T-helper 1 cell treated with Interleukin-12 subunit alpha and Interleukin-12 subunit beta and Interleukin-4 antibody, amounts not matched to agents 30 ng/mL and 1 ng/mL, for 36 hours (primary cell): ENCODE measurements at regions not wholly inside any gene's neighbourhood (a gene's known extent, or its start where the extent isn't known, plus 50 kb on each side); places are given as distances from the start of the nearest gene placed in this dataset.

Experiments
- intact Hi-C: fragments of 100-400 bp; cut with micrococcal nuclease; formaldehyde crosslinking; loops from one replicate; pipeline ENCODE4 v1.15.1; 2024

DNA sequence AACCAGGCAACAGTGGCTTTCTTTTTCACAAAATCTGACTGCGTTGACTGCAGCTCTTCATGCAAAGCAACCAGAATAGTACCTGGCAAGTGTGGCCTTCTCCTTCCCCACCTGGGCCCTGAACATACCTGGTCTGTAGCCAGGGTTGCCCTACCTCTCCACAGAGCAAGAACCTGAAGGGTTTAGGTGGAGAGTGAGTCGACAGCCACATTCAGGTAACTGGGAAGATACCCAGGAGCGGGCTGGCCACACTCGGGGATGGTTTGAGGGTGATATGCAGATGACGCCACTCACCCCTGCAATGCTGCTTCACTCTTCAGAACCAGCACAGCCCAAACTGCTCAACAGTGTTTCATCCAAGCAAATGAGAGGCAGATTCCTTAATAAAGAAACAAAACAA is 117.3 kb downstream of the TTC32 start:
- intact Hi-C loops = no loop called here

DNA sequence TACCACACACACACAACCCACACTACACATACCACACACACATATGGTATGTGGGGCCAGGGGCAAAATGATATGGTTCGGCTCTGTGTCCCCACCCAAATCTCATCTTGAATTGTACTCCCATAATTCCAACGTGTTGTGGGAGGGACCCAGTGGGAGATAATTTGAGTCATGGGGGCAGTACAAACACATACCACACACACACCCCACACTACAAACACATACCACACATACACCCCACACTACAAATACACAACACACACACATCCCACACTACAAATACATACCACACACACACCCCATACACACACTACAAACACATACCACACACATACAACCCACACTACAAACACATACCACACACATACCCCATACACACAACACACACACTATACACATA is 117.8 kb downstream of the TTC32 start:
- intact Hi-C loops = no loop called here

GRCh38 chr2:19776941-19777514 is 124.8 kb downstream of the TTC32 start:
- intact Hi-C loops = no loop called here

GRCh38 chr2:19775838-19776237 is 125.9 kb downstream of the TTC32 start:
- intact Hi-C loops = no loop called here

DNA sequence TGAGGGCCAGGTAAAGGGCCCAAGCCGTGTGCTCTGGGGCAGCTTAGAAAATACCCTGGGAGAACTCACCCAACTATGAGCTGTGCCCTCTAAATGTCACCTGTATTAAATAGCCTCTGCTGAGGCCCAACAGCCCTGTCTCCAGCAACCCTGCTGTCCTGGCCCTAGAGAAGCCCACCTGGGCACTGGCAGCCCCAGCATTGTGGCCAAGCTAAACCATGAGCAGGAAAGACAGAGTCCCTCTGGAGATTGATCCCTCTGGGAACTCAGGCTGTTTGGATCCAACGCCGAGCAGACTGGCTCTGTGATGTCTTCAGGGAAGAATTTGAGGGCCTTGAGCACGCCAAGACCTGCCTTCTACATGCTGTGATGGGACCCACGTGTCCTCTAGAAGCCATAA is 126.5 kb downstream of the TTC32 start:
- intact Hi-C loops = no loop called here

DNA sequence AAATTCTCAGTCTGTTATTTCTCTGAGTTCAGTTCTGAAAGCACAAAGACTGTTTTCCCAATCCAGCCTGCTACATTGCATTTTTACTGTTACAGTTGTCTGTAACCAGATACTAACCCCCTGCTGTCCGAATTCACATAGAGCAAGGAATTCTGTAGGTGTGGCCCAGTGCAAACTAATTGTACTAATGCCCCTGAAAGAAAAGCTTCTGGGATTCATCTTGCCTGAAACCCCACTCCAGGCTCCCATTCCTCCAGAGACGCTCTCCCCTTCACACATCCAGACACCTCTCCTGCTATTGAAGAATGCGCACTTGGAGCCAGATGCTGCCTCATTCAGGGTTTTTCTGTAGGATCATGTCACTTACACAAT is 127.0 kb downstream of the TTC32 start:
- intact Hi-C loops = no loop called here

GRCh38 chr2:19772981-19773380 is 128.8 kb downstream of the TTC32 start:
- intact Hi-C loops = no loop called here

- intact Hi-C loops = no loop called here
Observed at GRCh38 chr2:19769513-19769912, 132.3 kb downstream of the TTC32 start.

- intact Hi-C loops = no loop called here
Observed at GRCh38 chr2:19767899-19768298, 133.9 kb downstream of the TTC32 start.

DNA sequence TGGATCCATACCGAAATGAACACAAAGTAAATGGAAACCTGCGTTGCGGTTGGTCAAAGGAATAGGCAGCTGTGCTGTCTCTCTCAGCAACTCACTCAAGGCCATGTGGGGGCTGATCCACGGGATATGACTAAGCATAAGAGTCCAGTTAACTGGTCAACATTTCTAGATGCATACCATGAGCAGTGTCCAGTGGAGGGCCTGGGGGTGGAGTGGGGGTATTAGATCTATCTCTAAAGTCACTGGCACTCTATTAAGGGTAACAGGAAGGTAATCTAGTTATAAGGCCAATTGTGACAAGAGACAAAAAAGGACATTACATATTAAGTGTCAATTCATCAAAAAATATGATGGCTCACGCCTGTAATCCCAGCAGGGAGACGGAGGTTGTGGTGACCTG is 136.8 kb downstream of the TTC32 start:
- intact Hi-C loops = no loop called here

DNA sequence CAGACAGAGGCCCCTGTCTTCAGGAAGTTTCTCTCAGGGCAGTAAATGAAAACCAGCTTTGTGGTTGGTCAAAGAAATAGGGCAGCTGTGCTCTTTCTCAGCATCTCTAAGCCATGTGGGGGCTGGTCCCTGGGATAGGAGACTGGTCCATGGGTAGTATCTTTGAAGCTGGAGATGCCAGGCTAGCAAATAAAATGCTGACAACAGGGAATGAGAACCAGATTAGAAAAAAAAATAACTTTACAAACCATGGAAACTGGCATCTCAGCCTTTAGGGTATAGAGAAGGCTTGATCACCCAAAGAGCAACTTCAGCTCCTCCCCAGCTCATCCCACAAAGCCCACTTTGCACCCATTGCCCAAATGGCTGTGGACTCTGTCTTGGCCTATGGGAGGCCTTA is 138.1 kb downstream of the TTC32 start:
- intact Hi-C loops = no loop called here

DNA sequence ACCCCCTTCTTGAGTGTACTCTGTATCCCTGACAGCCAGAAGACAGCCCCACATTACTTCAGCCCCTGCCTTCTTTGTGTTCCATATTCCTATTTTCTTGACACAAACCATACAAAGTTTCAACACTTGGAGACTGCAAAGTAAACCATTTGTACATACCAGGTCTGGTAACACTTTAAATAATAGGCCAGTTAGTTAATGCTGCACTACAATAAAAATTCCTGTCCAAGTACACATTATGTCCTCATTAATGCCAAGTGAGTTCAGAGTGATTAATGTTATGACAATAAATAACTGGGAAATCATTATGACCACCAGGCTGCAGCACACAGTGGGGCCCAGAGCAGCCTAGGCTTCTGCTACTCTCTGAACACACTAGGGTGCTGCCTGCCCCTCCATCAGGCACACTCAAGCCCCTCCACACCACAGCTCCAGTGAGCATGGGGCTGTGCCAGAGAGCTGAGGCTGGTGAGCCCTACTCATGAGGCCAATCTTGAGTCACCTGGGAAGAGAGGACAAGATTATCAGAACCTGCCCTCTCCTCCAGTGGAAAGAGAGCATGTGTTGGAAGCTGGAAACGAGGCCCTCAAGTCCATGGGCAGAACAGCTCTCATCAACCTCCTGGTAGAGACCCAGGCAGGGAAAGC is 138.7 kb downstream of the TTC32 start:
- intact Hi-C loops = no loop called here

GRCh38 chr2:19762142-19762541 is 139.6 kb downstream of the TTC32 start:
- intact Hi-C loops = no loop called here

DNA sequence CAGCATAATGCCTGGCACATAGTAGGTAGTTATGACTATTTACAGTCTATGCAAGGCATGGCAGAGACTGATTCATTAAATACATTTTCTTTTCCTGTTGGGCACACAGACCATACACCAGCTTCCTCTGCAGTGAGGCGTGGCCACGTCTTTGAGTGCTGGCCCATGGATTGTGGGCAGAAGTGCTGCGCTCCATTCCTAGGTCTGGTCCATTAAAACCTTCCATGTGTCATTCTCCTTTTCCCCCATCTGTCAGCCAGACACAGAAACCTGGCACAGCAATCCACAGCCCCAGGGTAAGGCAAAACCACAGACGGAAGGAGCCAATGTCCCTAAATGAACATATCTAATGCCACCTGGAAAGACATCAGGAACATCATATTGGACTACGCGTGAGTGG is 141.9 kb downstream of the TTC32 start:
- intact Hi-C loops = no loop called here

GRCh38 chr2:19758658-19759057 is 143.1 kb downstream of the TTC32 start:
- intact Hi-C loops = no loop called here

DNA sequence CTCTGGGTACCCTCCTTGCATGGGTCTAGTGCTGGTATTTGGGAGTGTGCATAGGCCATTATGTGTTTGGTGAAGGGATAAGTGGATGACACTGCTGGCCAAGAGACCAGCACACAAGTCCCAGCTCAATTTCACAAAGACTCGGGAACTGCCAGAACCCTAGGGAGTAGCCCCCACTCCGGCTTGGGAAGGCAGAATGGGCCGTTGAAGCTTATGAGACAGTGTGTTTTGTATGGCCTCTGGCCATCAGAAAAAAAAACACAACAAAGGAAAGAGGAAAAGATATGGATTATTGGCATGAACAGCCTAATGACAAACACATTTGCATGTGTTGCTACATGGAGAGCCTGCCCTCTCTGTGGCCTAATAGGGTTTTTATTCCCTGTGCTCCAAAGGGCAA is 144.2 kb downstream of the TTC32 start:
- intact Hi-C loops = no loop called here

DNA sequence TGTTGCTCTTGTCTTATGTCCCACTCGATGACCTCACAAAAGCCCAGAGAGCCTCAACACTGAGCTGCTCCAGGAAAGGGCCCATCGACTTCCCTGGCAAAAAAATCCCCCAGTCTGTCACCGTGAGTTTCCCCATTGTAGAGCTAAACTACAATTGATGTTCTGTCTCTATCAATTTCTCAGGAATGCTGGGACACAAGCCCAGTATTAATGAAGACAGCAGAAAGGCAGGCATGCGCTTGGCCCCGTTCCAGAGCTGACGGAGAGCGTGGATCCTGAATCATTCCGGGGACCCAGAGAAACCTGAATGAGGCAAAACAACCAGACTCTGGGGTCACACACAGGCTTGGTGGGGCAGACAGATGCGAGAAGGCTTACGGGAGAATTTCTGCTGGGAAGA is 146.9 kb downstream of the TTC32 start:
- intact Hi-C loops = no loop called here

DNA sequence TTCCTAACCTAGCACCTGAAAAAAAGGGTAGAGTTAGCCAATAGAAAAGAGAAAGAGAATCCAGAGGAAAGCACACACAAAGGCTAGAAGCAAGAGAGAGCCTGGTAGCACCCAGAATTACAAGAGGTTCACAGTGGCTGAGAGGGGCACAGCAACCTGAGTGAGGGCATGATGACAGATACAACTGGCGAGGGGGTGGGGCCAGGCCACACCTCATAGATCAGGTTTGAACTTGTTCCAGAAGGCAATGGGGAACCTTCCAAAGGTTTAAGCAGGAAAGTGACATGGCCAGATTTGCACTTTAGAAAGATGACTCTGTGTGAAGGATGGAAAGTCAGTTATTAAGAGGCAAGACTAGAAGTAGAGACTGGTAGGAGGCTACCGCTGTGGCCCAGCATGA is 148.0 kb downstream of the TTC32 start:
- intact Hi-C loops = no loop called here

GRCh38 chr2:19753314-19753713 is 148.5 kb downstream of the TTC32 start:
- intact Hi-C loops = no loop called here

- intact Hi-C loops = no loop called here
Observed at GRCh38 chr2:19752500-19752899, 149.3 kb downstream of the TTC32 start.

- intact Hi-C loops = no loop called here
Observed at GRCh38 chr2:19751631-19752030, 150.2 kb downstream of the TTC32 start.

DNA sequence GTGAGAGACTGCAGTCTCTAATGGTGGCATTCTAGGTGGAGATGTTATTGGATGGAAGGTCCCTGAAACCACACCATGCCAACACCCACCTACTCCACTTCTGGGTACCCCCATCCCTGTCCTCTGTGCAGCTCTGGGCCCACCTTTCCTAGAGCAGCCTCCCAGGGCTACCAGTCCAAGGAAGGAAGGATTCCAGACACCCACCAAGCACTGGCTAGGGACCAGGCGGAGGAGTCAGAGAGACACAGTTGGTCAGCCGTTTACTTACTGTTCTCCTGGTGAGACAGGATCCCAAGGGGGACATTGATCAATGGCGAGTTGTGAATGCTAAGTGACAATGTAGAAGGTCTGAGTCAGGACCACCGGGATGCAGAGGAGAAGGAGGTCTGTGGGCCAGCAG is 151.6 kb downstream of the TTC32 start:
- intact Hi-C loops = no loop called here

DNA sequence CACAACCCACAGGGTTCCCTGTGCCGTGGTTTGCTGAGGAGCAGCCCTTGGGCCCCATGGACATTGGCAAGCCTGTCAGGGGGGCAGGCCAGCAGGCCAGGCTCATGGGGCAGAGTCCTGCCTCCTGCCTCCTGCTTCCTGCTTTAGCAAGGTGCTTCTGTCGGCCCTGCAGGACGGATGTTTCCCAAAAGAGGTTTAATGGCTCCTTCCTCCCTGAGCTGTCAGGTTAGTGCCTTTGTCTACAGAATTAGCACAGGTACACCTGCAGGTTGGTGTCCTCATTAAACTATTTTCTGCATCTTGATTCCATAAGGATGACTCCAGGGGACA is 152.3 kb downstream of the TTC32 start:
- intact Hi-C loops = no loop called here
